ENCODE measurements at regions not wholly inside any gene's neighbourhood (a gene's known extent, or its start where the extent isn't known, plus 50 kb on each side); places are given as distances from the start of the nearest gene placed in this dataset.

GRCh38 chr1:73953586-73953985 lies 244.4 kb downstream of the LRRIQ3 start:
- DNase-seq: no peak

DNA sequence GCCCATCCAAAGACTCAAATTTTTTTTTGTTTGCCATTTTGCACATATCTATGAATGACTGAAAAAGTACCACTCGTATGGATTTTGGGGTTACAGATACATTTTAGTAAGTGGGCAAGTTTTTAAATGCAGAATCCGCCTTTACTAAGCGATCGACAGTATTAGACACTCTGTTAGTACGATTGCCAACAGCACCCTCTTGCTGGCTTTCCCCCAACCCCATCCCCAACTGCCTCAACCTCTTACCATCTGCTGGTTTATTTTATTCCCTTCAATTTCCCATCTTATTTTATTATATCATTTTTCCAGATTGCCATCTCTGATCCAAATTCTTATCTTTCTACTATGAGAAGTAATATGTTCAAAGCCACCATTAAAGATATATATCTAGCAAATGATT lies 244.8 kb downstream of the LRRIQ3 start:
- no peak for DNase-seq

GRCh38 chr1:73948055-73948454 lies 249.9 kb downstream of the LRRIQ3 start:
- DNase-seq: no peak

DNA sequence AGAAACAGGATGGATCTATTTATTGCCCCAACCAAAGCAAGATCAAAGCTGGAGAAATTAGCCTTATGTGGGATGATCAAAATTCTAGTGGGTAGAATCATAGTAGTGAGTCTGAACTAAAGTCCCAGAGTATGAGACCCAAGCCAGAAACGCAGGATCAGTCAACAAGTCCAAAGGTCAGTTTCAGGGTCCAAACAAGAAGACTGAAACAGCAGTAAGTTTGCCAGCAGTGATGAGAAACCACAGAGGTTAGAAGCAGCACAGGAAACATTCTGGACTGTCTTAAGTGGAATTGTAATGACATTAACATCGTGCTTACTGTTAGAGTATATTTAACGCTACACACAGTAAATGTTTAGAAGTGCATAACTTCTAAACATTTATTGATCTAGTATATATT lies 251.0 kb downstream of the LRRIQ3 start:
- DNase-seq: no peak

DNA sequence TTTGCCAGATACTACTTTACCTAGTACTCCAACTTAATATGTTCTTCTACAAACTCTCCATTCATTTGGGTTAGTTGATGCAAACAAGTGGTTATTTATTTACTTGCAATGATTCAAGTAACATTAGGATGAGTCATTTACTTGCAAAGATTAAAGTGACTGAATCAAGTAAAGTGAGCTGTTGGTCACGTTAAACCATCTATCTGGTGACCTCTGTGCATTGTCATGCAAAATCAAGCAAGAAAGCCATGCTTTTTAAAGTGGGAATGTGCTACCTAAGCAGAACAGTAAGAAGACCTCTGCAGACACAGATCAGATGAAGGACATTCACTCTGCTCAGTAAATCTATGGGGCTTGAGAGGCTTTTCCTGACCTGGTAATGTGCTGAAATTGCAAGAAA lies 254.7 kb downstream of the LRRIQ3 start:
- no peak for DNase-seq

DNA sequence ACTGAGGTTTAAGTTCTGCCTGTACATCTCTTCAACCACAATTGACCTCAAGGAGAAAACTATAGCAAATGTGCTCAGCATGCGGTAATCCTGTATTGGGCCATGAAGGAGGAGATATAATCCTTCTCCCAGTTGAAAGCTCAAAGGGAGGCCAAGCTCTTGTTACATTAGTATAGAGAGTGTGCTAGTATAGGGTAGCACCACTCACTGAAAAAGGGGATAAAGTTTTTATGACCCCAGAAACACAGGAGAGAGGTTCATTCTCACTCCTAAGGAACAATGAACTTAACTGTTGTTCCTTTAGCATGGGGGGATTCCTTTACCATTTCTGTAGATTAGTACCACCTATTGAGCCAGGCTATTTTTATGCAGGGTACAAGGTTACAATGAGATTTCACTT lies 267.7 kb downstream of the LRRIQ3 start:
- no peak for DNase-seq

- no peak for DNase-seq
Observed at GRCh38 chr1:73914951-73915350, 283.0 kb downstream of the LRRIQ3 start.

DNA sequence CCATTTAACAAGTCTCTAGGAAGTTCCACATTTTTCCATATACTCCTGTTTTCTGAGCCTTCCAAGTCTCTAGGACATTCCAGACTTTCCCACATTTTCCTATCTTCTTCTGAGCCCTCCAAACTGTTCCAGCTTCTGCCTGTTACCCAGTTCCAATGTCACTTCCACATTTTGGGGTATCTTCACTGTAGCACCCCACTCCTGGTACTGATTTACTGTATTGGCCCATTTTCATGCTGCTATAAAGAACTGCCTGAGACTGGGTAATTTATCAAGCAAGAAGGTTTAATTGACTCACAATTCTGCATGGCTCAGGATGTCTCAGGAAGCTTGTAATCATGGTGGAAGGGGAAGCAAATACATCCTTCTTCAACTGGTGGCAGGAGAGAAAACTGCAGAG lies 285.0 kb downstream of the LRRIQ3 start:
- no peak for DNase-seq

- DNase-seq: no peak
Observed at GRCh38 chr1:73911849-73912248, 286.1 kb downstream of the LRRIQ3 start.

DNA sequence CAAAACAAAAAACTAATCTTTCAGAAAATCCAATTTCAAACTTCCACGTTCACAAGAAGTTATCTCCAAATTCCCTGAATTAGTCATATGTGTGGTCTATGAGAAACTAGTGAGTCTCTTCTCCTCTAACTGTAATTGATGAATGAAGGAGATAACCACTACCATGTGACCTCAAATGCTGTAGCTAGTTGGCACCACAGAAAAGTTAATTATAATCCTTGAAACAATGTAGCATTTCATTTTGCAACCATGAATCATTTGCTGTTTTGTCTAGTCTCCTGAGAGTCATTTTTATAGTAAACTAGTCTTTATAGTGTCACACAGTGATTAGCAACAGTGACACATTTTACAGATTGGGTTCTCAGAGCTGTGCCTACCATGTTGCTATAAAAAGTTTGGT lies 287.5 kb downstream of the LRRIQ3 start:
- no peak for DNase-seq

DNA sequence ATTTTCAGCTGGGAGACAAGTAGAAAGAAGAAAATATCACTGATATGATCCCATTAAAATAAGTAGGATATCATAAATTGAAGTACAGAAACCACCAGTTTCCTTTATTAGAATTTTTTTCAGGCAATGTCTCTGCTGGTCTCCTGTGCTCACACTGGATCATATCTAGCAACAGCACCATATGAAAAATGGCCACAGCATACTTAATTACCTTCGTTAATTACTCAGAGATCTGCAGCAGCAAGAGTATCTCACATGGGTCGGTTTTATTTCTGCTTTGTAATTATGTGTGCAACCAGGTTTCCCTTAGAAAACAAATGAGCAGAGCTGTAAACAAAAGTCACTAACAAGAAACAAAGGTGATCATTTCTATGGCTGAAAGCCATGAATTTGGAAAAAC lies 287.9 kb downstream of the LRRIQ3 start:
- no peak for DNase-seq

DNA sequence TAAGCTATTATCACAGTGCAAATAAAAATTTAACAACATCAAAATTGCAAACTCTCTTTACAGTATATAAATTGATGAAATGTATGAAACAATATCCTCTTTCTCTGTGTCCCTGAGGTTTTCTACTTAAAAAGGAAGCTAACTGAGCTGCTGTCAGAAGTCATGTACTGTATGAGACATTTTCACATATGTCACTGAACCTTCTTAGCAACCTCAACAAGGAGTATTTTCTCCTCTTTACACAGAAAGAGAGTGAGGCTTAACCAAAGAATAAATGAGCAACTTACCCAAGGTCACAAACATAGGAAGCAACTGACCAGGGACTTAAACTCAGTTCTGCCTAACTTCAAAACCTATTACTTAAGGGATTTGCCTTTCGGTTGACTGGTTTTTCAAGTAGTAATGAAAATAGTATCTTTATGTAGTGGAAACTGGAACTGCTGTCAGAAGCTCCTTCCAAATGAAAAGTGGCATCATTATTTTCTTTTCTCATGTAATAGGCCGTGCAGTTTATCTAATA lies 288.9 kb downstream of the LRRIQ3 start:
- DNase-seq: no peak

DNA sequence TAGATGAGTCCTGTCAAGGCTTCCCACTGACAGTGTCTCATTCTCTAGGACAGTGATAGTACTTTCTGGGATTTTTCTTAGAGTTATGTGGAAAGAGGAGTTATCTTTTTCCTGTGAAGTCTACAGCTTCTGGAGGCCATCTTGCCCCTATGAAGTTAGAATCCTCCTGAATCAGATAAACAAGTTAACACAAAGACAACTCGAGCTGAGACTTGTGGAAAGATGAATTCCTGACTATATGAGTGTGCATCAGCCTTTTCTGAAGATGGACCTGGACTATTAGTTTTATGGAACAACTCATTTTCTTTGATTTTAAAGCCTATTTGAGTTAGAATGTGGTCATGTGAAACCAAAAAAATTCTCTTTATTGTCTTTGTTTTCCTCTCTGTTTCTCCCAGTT lies 290.9 kb downstream of the LRRIQ3 start:
- DNase-seq: no peak

DNA sequence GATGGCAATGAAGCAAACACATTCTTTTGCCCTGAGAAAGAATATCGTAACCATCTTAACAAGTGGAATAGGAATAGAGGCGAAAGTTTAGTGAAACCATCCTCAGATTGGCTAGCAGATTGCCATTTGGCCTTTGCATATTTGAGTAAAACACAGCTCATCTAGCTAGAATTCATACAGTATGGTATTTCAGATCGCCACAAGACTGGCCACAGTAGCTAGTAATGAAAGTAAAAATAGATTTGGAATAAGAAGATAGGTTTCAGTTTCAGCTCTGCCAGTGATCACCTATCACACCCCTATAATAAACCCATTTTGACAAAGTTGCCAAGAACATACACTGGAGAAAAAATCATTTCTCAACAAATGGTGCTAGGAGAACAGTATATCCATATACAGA lies 294.9 kb downstream of the LRRIQ3 start:
- no peak for DNase-seq

DNA sequence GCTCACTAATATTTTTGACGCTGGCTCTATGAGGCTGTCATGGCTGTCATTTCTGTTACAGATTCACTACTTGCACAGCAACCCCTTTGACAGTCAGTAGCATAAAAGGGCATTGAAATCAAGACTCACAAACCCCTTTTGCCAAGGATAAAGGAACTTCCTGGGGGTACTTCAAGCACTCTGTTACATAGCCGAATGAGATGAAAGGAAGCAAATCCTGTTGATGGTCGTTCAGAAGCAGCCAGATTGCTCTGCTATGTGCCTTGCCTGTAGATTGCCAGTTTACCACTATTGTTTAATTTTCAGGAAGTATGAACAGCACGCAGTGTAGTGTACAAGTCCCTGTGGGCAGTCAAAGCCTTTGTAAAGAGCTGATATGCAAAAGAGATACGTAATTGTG lies 296.2 kb downstream of the LRRIQ3 start:
- no peak for DNase-seq

DNA sequence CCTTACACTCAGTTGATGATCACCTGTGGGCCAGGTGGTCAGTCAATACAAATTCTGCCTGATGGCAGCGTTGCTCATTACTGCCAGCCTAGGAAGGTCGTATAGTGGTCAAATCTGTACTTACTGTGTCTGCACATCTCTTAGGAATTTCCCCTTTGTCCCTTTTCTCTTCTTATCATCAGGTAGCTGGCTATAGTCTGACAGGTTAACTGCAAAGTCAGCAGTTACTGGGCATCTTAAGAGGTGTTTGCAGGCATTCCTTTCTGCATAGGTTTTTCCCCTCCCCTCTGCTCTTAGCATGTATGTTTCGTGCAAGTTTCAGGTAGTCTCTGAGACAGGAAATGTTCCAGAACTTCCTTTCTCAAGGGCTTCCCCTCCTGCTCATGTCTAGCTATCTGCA lies 298.7 kb downstream of the LRRIQ3 start:
- no peak for DNase-seq

GRCh38 chr1:73898540-73898939 lies 299.4 kb downstream of the LRRIQ3 start:
- DNase-seq: no peak

- no peak for DNase-seq
Observed at GRCh38 chr1:73887412-73887811, 310.6 kb downstream of the LRRIQ3 start.

- no peak for DNase-seq
Observed at GRCh38 chr1:73886716-73887115, 311.3 kb downstream of the LRRIQ3 start.

- no peak for DNase-seq
Observed at GRCh38 chr1:73874806-73875205, 323.2 kb downstream of the LRRIQ3 start.

- DNase-seq: no peak
Observed at GRCh38 chr1:73868810-73869336, 329.1 kb downstream of the LRRIQ3 start.

GRCh38 chr1:73862355-73862754 lies 335.6 kb downstream of the LRRIQ3 start:
- DNase-seq: no peak

- no peak for DNase-seq
Observed at GRCh38 chr1:73860421-73860950, 337.5 kb downstream of the LRRIQ3 start.

DNA sequence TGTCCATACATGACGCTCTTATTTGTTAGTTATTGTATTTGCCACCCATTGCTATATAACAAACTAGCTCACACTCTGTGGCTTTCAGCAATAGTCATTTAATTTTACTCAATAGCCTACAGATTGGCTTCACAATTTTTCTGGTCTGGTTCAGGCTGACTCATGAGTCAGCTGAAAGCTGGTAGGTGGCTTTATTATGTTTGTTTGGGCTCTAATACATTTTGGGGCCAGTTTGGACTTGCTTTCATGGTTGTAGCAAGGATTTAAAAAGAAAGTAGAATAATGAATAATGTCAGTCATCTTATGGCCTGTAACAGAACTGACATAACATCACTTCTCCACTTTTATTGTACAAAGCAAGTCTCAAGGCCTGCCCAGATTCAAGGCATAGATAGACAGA lies 338.7 kb downstream of the LRRIQ3 start:
- DNase-seq: no peak

GRCh38 chr1:73854527-73854926 lies 343.4 kb downstream of the LRRIQ3 start:
- no peak for DNase-seq

Data from NCI-H1417 treated with DMSO at 0.1 percent for 48 hours (cell line).